AG10803 (cell line): ENCODE measurements at regions not wholly inside any gene's neighbourhood (a gene's known extent, or its start where the extent isn't known, plus 50 kb on each side); places are given as distances from the start of the nearest gene placed in this dataset.

Experiments
- DNase-seq: peaks from one replicate; pipeline ENCODE4 v3.0.0; 2010; ENCODE audit warnings: low read depth
- H3K4me3 ChIP-seq: 2 replicates; pipeline ENCODE4 v1.5.1; 2011; ENCODE audit warnings: mild to moderate bottlenecking, low read length, control low read depth
- CTCF ChIP-seq: conservative IDR thresholded peaks from 2 replicates; pipeline ENCODE4 v1.5.1; 2011; ENCODE audit warnings: mild to moderate bottlenecking, low read length, control low read depth, inconsistent platforms

- DNase-seq = no peak
- TF ChIP-seq CTCF = no peak
- H3K4me3 ChIP-seq = no peak overlapping the region
These were observed 547.0 kb downstream of the NSUN3 start for GRCh38 chr3:94609908-94610307.

DNA sequence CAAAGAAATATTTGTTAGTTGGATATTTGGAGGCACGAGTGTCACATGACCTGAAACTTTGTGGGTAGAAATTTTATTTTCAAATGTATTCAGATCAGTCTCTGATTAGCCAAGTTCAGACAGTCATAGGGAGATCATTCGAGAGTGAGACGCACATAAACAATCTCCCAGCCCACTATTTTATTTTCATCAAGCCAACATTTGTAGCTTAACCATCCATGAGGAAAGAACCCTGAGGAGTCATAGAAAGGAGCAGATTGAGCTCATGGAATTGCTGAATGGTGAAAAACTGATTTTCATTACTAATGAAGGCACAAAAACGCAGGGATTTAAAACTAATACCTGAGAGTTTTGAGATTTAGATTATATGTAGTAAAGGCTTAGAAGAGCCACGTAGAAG lies 548.7 kb downstream of the NSUN3 start:
- no peak for TF ChIP-seq CTCF
- DNase-seq = no peak
- no peak overlapping the region for H3K4me3 ChIP-seq

- H3K4me3 ChIP-seq = no peak overlapping the region
- no peak for TF ChIP-seq CTCF
- no peak for DNase-seq
These were observed 549.8 kb downstream of the NSUN3 start for GRCh38 chr3:94612631-94613030.

- DNase-seq = no peak
- H3K4me3 ChIP-seq = no peak overlapping the region
- no peak for TF ChIP-seq CTCF
These were observed 551.3 kb downstream of the NSUN3 start for GRCh38 chr3:94614192-94614591.

GRCh38 chr3:94615275-94616065 lies 552.6 kb downstream of the NSUN3 start:
- no peak overlapping the region for H3K4me3 ChIP-seq
- TF ChIP-seq CTCF = no peak
- DNase-seq = no peak

DNA sequence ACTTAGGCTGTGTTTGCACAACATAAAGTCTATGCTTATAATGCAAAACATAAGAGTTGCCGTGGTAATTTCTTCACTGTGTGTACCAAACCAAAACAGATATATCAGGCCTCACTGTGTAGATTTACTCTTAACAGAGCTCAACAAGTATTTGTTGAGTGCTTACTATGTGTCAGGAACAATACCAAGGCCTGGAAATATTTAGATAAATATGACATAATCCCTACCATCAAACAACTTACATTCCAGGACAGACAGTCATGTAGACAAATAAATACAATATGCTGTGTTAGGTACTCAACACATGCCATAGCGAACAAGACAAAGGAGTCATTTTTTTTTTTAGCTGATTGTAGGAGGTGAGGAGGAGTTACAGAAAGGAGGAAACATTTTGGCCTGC lies 554.0 kb downstream of the NSUN3 start:
- TF ChIP-seq CTCF = no peak
- DNase-seq = no peak
- no peak overlapping the region for H3K4me3 ChIP-seq

GRCh38 chr3:94617312-94617711 lies 554.5 kb downstream of the NSUN3 start:
- no peak for TF ChIP-seq CTCF
- H3K4me3 ChIP-seq = no peak overlapping the region
- DNase-seq = no peak
